AG09319 (cell line): ENCODE measurements at regions not wholly inside any gene's neighbourhood (a gene's known extent, or its start where the extent isn't known, plus 50 kb on each side); places are given as distances from the start of the nearest gene placed in this dataset.

Experiments
- DNase-seq: peaks from one replicate; pipeline ENCODE4 v3.0.0-alpha.2; 2010; ENCODE audit warnings: low read depth; ENCODE audit errors: extremely low read depth
- TF ChIP-seq, protein P1 (sequence below): IDR thresholded peaks from 2 replicates; pipeline ENCODE4 v1.5.1; 2011; ENCODE audit warnings: low read depth, mild to moderate bottlenecking, inconsistent platforms, low read length, moderate library complexity

DNA sequence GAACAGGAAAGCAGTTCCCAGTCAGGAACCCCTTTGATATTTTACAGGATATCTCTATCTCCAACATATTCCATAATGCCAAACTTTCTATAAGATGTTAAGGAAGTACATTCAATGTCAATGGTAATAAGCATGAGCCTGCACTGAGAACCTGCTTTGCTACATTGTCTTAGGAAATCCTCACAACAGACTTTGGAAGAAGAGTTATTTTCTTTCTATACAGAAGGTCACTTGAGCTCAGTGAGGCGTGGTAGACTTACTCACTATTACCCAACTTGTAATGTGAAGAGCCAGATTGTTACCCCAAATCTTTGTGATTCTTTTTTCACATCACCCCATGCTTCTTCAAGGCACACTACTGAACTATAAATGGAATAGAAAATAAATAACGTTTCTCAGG lies 435.9 kb downstream of the DNAH5 start:
- TF ChIP-seq, protein P1, sequence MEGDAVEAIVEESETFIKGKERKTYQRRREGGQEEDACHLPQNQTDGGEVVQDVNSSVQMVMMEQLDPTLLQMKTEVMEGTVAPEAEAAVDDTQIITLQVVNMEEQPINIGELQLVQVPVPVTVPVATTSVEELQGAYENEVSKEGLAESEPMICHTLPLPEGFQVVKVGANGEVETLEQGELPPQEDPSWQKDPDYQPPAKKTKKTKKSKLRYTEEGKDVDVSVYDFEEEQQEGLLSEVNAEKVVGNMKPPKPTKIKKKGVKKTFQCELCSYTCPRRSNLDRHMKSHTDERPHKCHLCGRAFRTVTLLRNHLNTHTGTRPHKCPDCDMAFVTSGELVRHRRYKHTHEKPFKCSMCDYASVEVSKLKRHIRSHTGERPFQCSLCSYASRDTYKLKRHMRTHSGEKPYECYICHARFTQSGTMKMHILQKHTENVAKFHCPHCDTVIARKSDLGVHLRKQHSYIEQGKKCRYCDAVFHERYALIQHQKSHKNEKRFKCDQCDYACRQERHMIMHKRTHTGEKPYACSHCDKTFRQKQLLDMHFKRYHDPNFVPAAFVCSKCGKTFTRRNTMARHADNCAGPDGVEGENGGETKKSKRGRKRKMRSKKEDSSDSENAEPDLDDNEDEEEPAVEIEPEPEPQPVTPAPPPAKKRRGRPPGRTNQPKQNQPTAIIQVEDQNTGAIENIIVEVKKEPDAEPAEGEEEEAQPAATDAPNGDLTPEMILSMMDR: no peak
- DNase-seq: no peak

- no peak for DNase-seq
- TF ChIP-seq, protein P1: no peak
Observed at GRCh38 chr5:13505326-13505725, 439.2 kb downstream of the DNAH5 start.

DNA sequence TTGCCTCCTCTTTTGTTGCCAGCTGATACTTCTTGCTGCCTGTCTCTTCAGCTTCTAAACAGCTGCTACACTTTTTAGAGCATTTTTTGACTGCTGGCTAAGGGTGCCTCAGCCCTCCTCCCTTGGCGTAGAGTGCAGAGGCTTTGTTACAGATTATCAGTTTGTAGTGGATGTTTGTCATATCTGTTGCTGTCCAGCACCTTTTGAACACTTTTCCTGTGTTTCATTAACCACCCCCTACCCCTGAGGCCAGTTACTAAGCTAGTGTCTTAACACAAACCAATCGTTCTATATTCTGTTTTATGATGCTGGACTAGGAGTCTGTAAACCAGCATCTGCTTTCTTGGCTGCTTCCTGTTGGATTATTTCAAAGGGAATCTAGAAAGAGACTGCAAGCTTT lies 441.5 kb downstream of the DNAH5 start:
- no peak for DNase-seq
- TF ChIP-seq, protein P1: no peak

- DNase-seq: no peak
- TF ChIP-seq, protein P1: no peak
Observed at GRCh38 chr5:13501176-13501575, 443.3 kb downstream of the DNAH5 start.

- TF ChIP-seq, protein P1: no peak
- no peak for DNase-seq
Observed at GRCh38 chr5:13498279-13498678, 446.2 kb downstream of the DNAH5 start.

- DNase-seq: no peak
- TF ChIP-seq, protein P1: no peak
Observed at GRCh38 chr5:13488254-13488931, 456.1 kb downstream of the DNAH5 start.

DNA sequence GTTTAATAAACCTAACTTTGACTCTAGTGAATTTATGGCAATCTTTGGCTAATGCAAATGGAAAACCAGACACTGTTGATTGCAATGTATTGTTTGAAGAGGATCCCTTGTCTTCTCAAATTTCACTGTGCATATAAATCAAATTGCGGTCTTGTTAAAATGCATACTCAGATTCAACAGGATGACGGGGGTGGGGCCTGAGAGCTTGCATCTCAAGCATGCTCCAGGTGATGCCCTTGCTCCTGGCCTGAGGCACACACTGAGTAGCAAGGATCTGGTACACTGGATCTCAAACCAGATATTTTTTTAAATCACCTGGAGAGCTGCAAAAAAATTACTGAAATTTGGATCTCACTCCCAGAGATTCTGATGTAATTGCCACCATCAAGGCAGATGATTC lies 463.7 kb downstream of the DNAH5 start:
- TF ChIP-seq, protein P1: no peak
- DNase-seq: no peak
